Skin epidermis (tissue), 12 donors: ENCODE measurements at regions not wholly inside any gene's neighbourhood (a gene's known extent, or its start where the extent isn't known, plus 50 kb on each side); places are given as distances from the start of the nearest gene placed in this dataset.
"Not testable (repeated sequence)": the region's sequence is repeated elsewhere in the genome, so short reads cannot be mapped to it uniquely, and the experiment has no call there.

Experiments
- H3K27ac ChIP-seq, 21 experiments: fragments of 200-600 bp; sonication (generic) in 11 of 21; one replicate each; pipeline ENCODE4 v1.5.0; 2020; ENCODE audit warnings: mild to moderate bottlenecking in 3 of 21, inconsistent platforms in 2 of 21, moderate library complexity in 2 of 21
- H3K4me3 ChIP-seq, 7 experiments: fragments of 200-600 bp; sonication (generic) in 2 of 7; one replicate each; pipeline ENCODE4 v1.5.0; 2020; ENCODE audit warnings: inconsistent platforms in 2 of 7, mild to moderate bottlenecking in 2 of 7, moderate library complexity in 1 of 7

- no peak overlapping the region for H3K4me3 ChIP-seq
- H3K27ac ChIP-seq, result peak overlapping the region in 6 of 21 experiments; percentile 16 to 50 (median 31)
These were observed 682.1 kb upstream of the SOX9 start for GRCh38 chr17:71438631-71439146.

- Histone ChIP-seq H3K4me3 (no peak overlapping the region), H3K27ac (peak overlapping the region in 10 of 21 experiments; percentile 3 to 77 (median 51))
These were observed 680.3 kb upstream of the SOX9 start for GRCh38 chr17:71440513-71440912.

- peak overlapping the region in 10 of 21 experiments; percentile 3 to 77 (median 51) for H3K27ac ChIP-seq
These were observed 679.7 kb upstream of the SOX9 start for GRCh38 chr17:71441098-71441497.

GRCh38 chr17:71444078-71444477, 676.7 kb upstream of the SOX9 start:
- peak overlapping the region in 1 of 21 experiments; percentile 8 for H3K27ac ChIP-seq

More at GRCh38 chr17:71441098-71441497, 679.7 kb upstream of the SOX9 start:
- H3K4me3 ChIP-seq, result no peak overlapping the region

GRCh38 chr17:71446645-71447437, 674.0 kb upstream of the SOX9 start:
- Histone ChIP-seq H3K27ac (no peak overlapping the region), H3K4me3 (no peak overlapping the region)

More at GRCh38 chr17:71444078-71444477, 676.7 kb upstream of the SOX9 start:
- no peak overlapping the region for H3K4me3 ChIP-seq

- no peak overlapping the region for H3K4me3 ChIP-seq
- no peak overlapping the region for H3K27ac ChIP-seq
These were observed 673.2 kb upstream of the SOX9 start for GRCh38 chr17:71447644-71448043.

GRCh38 chr17:71450657-71451056, 670.2 kb upstream of the SOX9 start:
- not testable (repeated sequence) for H3K27ac ChIP-seq, H3K4me3 ChIP-seq

GRCh38 chr17:71453876-71454422, 666.9 kb upstream of the SOX9 start:
- no peak overlapping the region for H3K4me3 ChIP-seq
- H3K27ac ChIP-seq, result no peak overlapping the region

- Histone ChIP-seq H3K4me3 (no peak overlapping the region), H3K27ac (no peak overlapping the region)
These were observed 665.6 kb upstream of the SOX9 start for GRCh38 chr17:71455219-71455618.

- peak overlapping the region in 1 of 21 experiments; percentile 49 for H3K27ac ChIP-seq
These were observed 662.5 kb upstream of the SOX9 start for GRCh38 chr17:71458322-71458721.

GRCh38 chr17:71460943-71461342, 659.9 kb upstream of the SOX9 start:
- H3K27ac ChIP-seq, result no peak overlapping the region
- H3K4me3 ChIP-seq, result no peak overlapping the region

More at GRCh38 chr17:71458322-71458721, 662.5 kb upstream of the SOX9 start:
- H3K4me3 ChIP-seq, result no peak overlapping the region

- Histone ChIP-seq H3K27ac (no peak overlapping the region), H3K4me3 (no peak overlapping the region)
These were observed 659.2 kb upstream of the SOX9 start for GRCh38 chr17:71461498-71462169.

- H3K27ac ChIP-seq, result peak overlapping the region in 1 of 21 experiments; percentile 59
- no peak overlapping the region for H3K4me3 ChIP-seq
These were observed 656.6 kb upstream of the SOX9 start for GRCh38 chr17:71464241-71464640.

GRCh38 chr17:71464751-71465150, 656.1 kb upstream of the SOX9 start:
- no peak overlapping the region for H3K4me3 ChIP-seq
- no peak overlapping the region for H3K27ac ChIP-seq

- H3K27ac ChIP-seq, result no peak overlapping the region
- H3K4me3 ChIP-seq, result no peak overlapping the region
These were observed 653.1 kb upstream of the SOX9 start for GRCh38 chr17:71467719-71468118.

- no peak overlapping the region for H3K4me3 ChIP-seq
- H3K27ac ChIP-seq, result no peak overlapping the region
These were observed 650.8 kb upstream of the SOX9 start for GRCh38 chr17:71470062-71470461.

- no peak overlapping the region for H3K4me3 ChIP-seq
These were observed 647.7 kb upstream of the SOX9 start for GRCh38 chr17:71472809-71473789.

GRCh38 chr17:71477356-71477755, 643.5 kb upstream of the SOX9 start:
- Histone ChIP-seq H3K4me3 (no peak overlapping the region), H3K27ac (no peak overlapping the region)

More at GRCh38 chr17:71472809-71473789, 647.7 kb upstream of the SOX9 start:
- H3K27ac ChIP-seq, result no peak overlapping the region

- no peak overlapping the region for H3K27ac ChIP-seq
These were observed 640.7 kb upstream of the SOX9 start for GRCh38 chr17:71480099-71480498.

More at GRCh38 chr17:71480099-71480498, 640.7 kb upstream of the SOX9 start:
- no peak overlapping the region for H3K4me3 ChIP-seq
